GM23338 (cell line): ENCODE measurements at regions not wholly inside any gene's neighbourhood (a gene's known extent, or its start where the extent isn't known, plus 50 kb on each side); places are given as distances from the start of the nearest gene placed in this dataset.

Experiments used
- ATAC-seq: fragments of 200-7000 bp; cut with Tn5 transposase; 3 replicates; pipeline ENCODE4 v1.9.1; 2020
- DNase-seq: peaks from one replicate; pipeline ENCODE4 v3.0.0-alpha.2; 2015; ENCODE audit warnings: low spot score
- H2AFZ ChIP-seq: fragments of 200-600 bp; sonication (generic); 2 replicates; pipeline ENCODE4 v1.8.0; 2016; ENCODE audit warnings: antibody characterized with exemption, mild to moderate bottlenecking, moderate library complexity
- H3F3A ChIP-seq: fragments of 200-600 bp; sonication (generic); replicated peaks from 2 replicates; pipeline ENCODE4 v1.8.0; 2017; ENCODE audit warnings: antibody characterized with exemption, mixed run types, low read depth
- H3K27ac ChIP-seq: fragments of 200-600 bp; sonication (generic); 2 replicates; pipeline ENCODE4 v1.6.1; 2016; ENCODE audit warnings: low read depth
- H3K27me3 ChIP-seq: fragments of 200-600 bp; sonication (generic); 2 replicates; pipeline ENCODE4 v1.8.0; 2016; ENCODE audit warnings: mild to moderate bottlenecking, mixed run types, moderate library complexity; ENCODE audit not compliant: insufficient read depth
- H3K36me3 ChIP-seq: fragments of 200-600 bp; sonication (generic); 2 replicates; pipeline ENCODE4 v1.8.0; 2016; ENCODE audit warnings: mild to moderate bottlenecking; ENCODE audit not compliant: insufficient read depth
- H3K4me1 ChIP-seq: fragments of 200-600 bp; sonication (generic); 2 replicates; pipeline ENCODE4 v1.8.0; 2016; ENCODE audit warnings: mild to moderate bottlenecking, moderate library complexity; ENCODE audit not compliant: insufficient read depth
- H3K4me2 ChIP-seq: fragments of 200-600 bp; sonication (generic); 2 replicates; pipeline ENCODE4 v1.7.1; 2017; ENCODE audit warnings: mixed run types
- H3K4me3 ChIP-seq: fragments of 200-600 bp; sonication (generic); 2 replicates; pipeline ENCODE4 v1.6.1; 2016; ENCODE audit warnings: mixed run types
- H3K79me2 ChIP-seq: fragments of 200-600 bp; sonication (generic); replicated peaks from 2 replicates; pipeline ENCODE4 v1.8.0; 2017; ENCODE audit warnings: mild to moderate bottlenecking; ENCODE audit not compliant: insufficient read depth
- H3K9me2 ChIP-seq: fragments of 200-600 bp; sonication (generic); 2 replicates; pipeline ENCODE4 v1.8.0; 2017; ENCODE audit not compliant: insufficient read depth
- H4K20me1 ChIP-seq: fragments of 200-600 bp; sonication (generic); replicated peaks from 2 replicates; pipeline ENCODE4 v1.8.0; 2017; ENCODE audit warnings: mild to moderate bottlenecking; ENCODE audit not compliant: insufficient read depth
- H3K27ac Mint-ChIP-seq: 2 replicates; pipeline ENCODE4 v1.8.0; 2020; ENCODE audit warnings: inconsistent platforms, mild to moderate bottlenecking, moderate library complexity, mixed read lengths
- H3K27me3 Mint-ChIP-seq: 3 replicates; pipeline ENCODE4 v1.8.0; 2022; ENCODE audit warnings: low read depth, mild to moderate bottlenecking, moderate library complexity, mixed read lengths, inconsistent platforms; ENCODE audit not compliant: insufficient read depth, poor library complexity
- H3K36me3 Mint-ChIP-seq: 3 replicates; pipeline ENCODE4 v1.8.0; 2021; ENCODE audit warnings: low read depth, mild to moderate bottlenecking, inconsistent platforms, moderate library complexity, mixed read lengths
- H3K4me1 Mint-ChIP-seq: 3 replicates; pipeline ENCODE4 v1.8.0; 2020; ENCODE audit warnings: mild to moderate bottlenecking, inconsistent platforms, mixed read lengths
- H3K4me3 Mint-ChIP-seq: 3 replicates; pipeline ENCODE4 v1.8.0; 2021; ENCODE audit warnings: moderate library complexity, mild to moderate bottlenecking, inconsistent platforms, mixed read lengths
- H3K9me3 Mint-ChIP-seq: 3 replicates; pipeline ENCODE4 v1.8.0; 2020; ENCODE audit warnings: moderate library complexity, mild to moderate bottlenecking, inconsistent platforms, mixed read lengths
- CREB1 ChIP-seq: fragments of 250-450 bp; sonication (Bioruptor Pico); IDR thresholded peaks from 2 replicates; pipeline ENCODE4 v1.5.0; 2020; ENCODE audit warnings: low read depth, mild to moderate bottlenecking, moderate library complexity
- EZH2 ChIP-seq: fragments of 200-600 bp; sonication (generic); IDR thresholded peaks from one replicate; pipeline ENCODE4 v1.8.0; 2017; ENCODE audit warnings: antibody characterized with exemption, mild to moderate bottlenecking, low read depth; ENCODE audit not compliant: unreplicated experiment
- EZH2phosphoT487 ChIP-seq: fragments of 200-600 bp; sonication (generic); IDR thresholded peaks from one replicate; pipeline ENCODE4 v1.8.1; 2018; ENCODE audit warnings: antibody characterized with exemption; ENCODE audit not compliant: unreplicated experiment
- JUNB ChIP-seq: IDR thresholded peaks from one replicate; pipeline ENCODE4 v1.6.1; 2016; ENCODE audit warnings: antibody characterized with exemption; ENCODE audit not compliant: unreplicated experiment
- NANOG ChIP-seq: IDR thresholded peaks from 2 replicates; pipeline ENCODE4 v1.6.1; 2016; ENCODE audit warnings: antibody characterized with exemption, borderline replicate concordance
- POLR2AphosphoS5 ChIP-seq: IDR thresholded peaks from 2 replicates; pipeline ENCODE4 v1.6.1; 2016; ENCODE audit warnings: antibody characterized with exemption, low read depth
- STAT1 ChIP-seq: IDR thresholded peaks from one replicate; pipeline ENCODE4 v1.6.1; 2016; ENCODE audit warnings: antibody characterized with exemption; ENCODE audit not compliant: unreplicated experiment
- ZNF114 ChIP-seq: fragments of 250-450 bp; sonication (Bioruptor Pico); IDR thresholded peaks from 2 replicates; pipeline ENCODE4 v1.5.0; 2020; ENCODE audit warnings: mild to moderate bottlenecking, moderate library complexity
- ZNF331 ChIP-seq: fragments of 250-450 bp; sonication (Bioruptor Pico); IDR thresholded peaks from 2 replicates; pipeline ENCODE4 v1.5.0; 2020; ENCODE audit warnings: low read depth, mild to moderate bottlenecking, moderate library complexity
- TF ChIP-seq, protein P1 (sequence below), 2 experiments: fragments of 200-600 bp in 1 of 2; sonication (generic) in 1 of 2; conservative IDR thresholded peaks; 2 replicates each; pipeline versions ENCODE4 v1.5.1 to v1.6.1; 2016 to 2017; ENCODE audit warnings: antibody characterized with exemption in 2 of 2, low read depth in 2 of 2, mild to moderate bottlenecking in 2 of 2, moderate library complexity in 1 of 2
- TF ChIP-seq, protein P2 (sequence below): IDR thresholded peaks from one replicate; pipeline ENCODE4 v1.6.1; 2018; ENCODE audit warnings: antibody characterized with exemption; ENCODE audit not compliant: unreplicated experiment
- TF ChIP-seq, protein P3 (sequence below): IDR thresholded peaks from 2 replicates; pipeline ENCODE4 v1.6.1; 2016; ENCODE audit warnings: antibody characterized with exemption
- TF ChIP-seq, protein P4 (sequence below): fragments of 250-450 bp; sonication (Bioruptor Pico); IDR thresholded peaks from 2 replicates; pipeline ENCODE4 v1.5.0; 2020; ENCODE audit warnings: mild to moderate bottlenecking, moderate library complexity

DNA sequence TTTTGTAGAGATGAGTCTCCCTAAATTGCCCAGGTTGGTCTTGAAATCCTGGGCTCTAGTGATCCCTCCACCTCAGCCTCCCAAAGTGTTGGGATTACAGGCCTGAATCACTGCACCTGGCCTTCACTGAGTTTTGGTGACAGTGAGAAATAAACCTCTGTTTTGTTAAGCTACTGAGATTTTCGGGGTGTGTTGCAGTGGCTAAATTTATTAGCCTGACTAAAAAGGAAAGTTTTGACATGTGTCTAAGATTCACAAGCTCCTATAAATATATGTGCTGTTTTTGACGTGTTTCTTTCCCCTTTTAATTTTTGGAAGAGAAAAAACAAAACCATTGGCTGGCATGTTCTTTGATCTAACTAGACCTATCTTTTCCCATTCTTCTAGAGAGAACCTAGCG is 190.5 kb upstream of the MC4R start:
- peaks cover 4% of the 10 kb centered on the region; the same call in 2 of the 3 replicates for H3K4me1 Mint-ChIP-seq
- no peak for TF ChIP-seq JUNB
- TF ChIP-seq NANOG, result no peak
- TF ChIP-seq, protein P1, sequence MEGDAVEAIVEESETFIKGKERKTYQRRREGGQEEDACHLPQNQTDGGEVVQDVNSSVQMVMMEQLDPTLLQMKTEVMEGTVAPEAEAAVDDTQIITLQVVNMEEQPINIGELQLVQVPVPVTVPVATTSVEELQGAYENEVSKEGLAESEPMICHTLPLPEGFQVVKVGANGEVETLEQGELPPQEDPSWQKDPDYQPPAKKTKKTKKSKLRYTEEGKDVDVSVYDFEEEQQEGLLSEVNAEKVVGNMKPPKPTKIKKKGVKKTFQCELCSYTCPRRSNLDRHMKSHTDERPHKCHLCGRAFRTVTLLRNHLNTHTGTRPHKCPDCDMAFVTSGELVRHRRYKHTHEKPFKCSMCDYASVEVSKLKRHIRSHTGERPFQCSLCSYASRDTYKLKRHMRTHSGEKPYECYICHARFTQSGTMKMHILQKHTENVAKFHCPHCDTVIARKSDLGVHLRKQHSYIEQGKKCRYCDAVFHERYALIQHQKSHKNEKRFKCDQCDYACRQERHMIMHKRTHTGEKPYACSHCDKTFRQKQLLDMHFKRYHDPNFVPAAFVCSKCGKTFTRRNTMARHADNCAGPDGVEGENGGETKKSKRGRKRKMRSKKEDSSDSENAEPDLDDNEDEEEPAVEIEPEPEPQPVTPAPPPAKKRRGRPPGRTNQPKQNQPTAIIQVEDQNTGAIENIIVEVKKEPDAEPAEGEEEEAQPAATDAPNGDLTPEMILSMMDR (conservative IDR thresholded peaks at IDR 0.05; ENCODE audit: low read depth in 2 of 2), result no peak
- TF ChIP-seq POLR2AphosphoS5, result no peak
- TF ChIP-seq, protein P2, sequence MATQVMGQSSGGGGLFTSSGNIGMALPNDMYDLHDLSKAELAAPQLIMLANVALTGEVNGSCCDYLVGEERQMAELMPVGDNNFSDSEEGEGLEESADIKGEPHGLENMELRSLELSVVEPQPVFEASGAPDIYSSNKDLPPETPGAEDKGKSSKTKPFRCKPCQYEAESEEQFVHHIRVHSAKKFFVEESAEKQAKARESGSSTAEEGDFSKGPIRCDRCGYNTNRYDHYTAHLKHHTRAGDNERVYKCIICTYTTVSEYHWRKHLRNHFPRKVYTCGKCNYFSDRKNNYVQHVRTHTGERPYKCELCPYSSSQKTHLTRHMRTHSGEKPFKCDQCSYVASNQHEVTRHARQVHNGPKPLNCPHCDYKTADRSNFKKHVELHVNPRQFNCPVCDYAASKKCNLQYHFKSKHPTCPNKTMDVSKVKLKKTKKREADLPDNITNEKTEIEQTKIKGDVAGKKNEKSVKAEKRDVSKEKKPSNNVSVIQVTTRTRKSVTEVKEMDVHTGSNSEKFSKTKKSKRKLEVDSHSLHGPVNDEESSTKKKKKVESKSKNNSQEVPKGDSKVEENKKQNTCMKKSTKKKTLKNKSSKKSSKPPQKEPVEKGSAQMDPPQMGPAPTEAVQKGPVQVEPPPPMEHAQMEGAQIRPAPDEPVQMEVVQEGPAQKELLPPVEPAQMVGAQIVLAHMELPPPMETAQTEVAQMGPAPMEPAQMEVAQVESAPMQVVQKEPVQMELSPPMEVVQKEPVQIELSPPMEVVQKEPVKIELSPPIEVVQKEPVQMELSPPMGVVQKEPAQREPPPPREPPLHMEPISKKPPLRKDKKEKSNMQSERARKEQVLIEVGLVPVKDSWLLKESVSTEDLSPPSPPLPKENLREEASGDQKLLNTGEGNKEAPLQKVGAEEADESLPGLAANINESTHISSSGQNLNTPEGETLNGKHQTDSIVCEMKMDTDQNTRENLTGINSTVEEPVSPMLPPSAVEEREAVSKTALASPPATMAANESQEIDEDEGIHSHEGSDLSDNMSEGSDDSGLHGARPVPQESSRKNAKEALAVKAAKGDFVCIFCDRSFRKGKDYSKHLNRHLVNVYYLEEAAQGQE, result no peak
- no peak for TF ChIP-seq EZH2
- TF ChIP-seq, protein P3, sequence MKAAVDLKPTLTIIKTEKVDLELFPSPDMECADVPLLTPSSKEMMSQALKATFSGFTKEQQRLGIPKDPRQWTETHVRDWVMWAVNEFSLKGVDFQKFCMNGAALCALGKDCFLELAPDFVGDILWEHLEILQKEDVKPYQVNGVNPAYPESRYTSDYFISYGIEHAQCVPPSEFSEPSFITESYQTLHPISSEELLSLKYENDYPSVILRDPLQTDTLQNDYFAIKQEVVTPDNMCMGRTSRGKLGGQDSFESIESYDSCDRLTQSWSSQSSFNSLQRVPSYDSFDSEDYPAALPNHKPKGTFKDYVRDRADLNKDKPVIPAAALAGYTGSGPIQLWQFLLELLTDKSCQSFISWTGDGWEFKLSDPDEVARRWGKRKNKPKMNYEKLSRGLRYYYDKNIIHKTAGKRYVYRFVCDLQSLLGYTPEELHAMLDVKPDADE, result no peak
- TF ChIP-seq ZNF114 (CRISPR knock-in tag), result no peak
- TF ChIP-seq, protein P4, sequence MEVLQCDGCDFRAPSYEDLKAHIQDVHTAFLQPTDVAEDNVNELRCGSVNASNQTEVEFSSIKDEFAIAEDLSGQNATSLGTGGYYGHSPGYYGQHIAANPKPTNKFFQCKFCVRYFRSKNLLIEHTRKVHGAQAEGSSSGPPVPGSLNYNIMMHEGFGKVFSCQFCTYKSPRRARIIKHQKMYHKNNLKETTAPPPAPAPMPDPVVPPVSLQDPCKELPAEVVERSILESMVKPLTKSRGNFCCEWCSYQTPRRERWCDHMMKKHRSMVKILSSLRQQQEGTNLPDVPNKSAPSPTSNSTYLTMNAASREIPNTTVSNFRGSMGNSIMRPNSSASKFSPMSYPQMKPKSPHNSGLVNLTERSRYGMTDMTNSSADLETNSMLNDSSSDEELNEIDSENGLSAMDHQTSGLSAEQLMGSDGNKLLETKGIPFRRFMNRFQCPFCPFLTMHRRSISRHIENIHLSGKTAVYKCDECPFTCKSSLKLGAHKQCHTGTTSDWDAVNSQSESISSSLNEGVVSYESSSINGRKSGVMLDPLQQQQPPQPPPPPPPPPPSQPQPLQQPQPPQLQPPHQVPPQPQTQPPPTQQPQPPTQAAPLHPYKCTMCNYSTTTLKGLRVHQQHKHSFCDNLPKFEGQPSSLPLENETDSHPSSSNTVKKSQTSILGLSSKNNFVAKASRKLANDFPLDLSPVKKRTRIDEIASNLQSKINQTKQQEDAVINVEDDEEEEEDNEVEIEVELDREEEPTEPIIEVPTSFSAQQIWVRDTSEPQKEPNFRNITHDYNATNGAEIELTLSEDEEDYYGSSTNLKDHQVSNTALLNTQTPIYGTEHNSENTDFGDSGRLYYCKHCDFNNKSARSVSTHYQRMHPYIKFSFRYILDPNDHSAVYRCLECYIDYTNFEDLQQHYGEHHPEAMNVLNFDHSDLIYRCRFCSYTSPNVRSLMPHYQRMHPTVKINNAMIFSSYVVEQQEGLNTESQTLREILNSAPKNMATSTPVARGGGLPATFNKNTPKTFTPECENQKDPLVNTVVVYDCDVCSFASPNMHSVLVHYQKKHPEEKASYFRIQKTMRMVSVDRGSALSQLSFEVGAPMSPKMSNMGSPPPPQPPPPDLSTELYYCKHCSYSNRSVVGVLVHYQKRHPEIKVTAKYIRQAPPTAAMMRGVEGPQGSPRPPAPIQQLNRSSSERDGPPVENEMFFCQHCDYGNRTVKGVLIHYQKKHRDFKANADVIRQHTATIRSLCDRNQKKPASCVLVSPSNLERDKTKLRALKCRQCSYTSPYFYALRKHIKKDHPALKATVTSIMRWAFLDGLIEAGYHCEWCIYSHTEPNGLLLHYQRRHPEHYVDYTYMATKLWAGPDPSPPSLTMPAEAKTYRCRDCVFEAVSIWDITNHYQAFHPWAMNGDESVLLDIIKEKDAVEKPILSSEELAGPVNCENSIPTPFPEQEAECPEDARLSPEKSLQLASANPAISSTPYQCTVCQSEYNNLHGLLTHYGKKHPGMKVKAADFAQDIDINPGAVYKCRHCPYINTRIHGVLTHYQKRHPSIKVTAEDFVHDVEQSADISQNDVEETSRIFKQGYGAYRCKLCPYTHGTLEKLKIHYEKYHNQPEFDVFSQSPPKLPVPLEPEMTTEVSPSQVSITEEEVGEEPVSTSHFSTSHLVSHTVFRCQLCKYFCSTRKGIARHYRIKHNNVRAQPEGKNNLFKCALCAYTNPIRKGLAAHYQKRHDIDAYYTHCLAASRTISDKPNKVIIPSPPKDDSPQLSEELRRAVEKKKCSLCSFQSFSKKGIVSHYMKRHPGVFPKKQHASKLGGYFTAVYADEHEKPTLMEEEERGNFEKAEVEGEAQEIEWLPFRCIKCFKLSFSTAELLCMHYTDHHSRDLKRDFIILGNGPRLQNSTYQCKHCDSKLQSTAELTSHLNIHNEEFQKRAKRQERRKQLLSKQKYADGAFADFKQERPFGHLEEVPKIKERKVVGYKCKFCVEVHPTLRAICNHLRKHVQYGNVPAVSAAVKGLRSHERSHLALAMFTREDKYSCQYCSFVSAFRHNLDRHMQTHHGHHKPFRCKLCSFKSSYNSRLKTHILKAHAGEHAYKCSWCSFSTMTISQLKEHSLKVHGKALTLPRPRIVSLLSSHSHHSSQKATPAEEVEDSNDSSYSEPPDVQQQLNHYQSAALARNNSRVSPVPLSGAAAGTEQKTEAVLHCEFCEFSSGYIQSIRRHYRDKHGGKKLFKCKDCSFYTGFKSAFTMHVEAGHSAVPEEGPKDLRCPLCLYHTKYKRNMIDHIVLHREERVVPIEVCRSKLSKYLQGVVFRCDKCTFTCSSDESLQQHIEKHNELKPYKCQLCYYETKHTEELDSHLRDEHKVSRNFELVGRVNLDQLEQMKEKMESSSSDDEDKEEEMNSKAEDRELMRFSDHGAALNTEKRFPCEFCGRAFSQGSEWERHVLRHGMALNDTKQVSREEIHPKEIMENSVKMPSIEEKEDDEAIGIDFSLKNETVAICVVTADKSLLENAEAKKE (CRISPR knock-in tag), result no peak
- no peak for TF ChIP-seq ZNF331 (CRISPR knock-in tag)
- no peak for TF ChIP-seq CREB1 (CRISPR knock-in tag)
- TF ChIP-seq EZH2phosphoT487, result no peak
- no peak for TF ChIP-seq STAT1
- no peak overlapping the region for H3K4me2 ChIP-seq
- H3K27me3 Mint-ChIP-seq, result no peaks in the 10 kb centered on the region
- no peaks in the 10 kb centered on the region for H3K79me2 ChIP-seq
- no peaks in the 10 kb centered on the region for H3K4me1 ChIP-seq
- no peaks in the 10 kb centered on the region for H3F3A ChIP-seq
- DNase-seq, result no peak
- no peak overlapping the region for H3K4me3 ChIP-seq
- H3K27me3 ChIP-seq, result no peaks in the 10 kb centered on the region
- ATAC-seq, result no peak
- no peaks in the 10 kb centered on the region for H3K9me3 Mint-ChIP-seq
- H3K4me3 Mint-ChIP-seq, result no peak overlapping the region
- no peaks in the 10 kb centered on the region for H3K9me2 ChIP-seq
- no peaks in the 10 kb centered on the region for H3K36me3 Mint-ChIP-seq
- H3K27ac Mint-ChIP-seq, result no peak overlapping the region
- H2AFZ ChIP-seq, result no peak overlapping the region
- H3K27ac ChIP-seq, result no peak overlapping the region
- H3K36me3 ChIP-seq, result no peaks in the 10 kb centered on the region
- H4K20me1 ChIP-seq, result no peaks in the 10 kb centered on the region
